ENCODE measurements at regions not wholly inside any gene's neighbourhood (a gene's known extent, or its start where the extent isn't known, plus 50 kb on each side); places are given as distances from the start of the nearest gene placed in this dataset.

- no peak for TF ChIP-seq CTCF (IDR thresholded peaks at IDR 0.05 in 8 of 11, conservative IDR thresholded peaks at IDR 0.05 in 3 of 11)
- TF ChIP-seq POLR2A (IDR thresholded peaks at IDR 0.05), result no peak
Measured at GRCh38 chr12:91722072-91722471, 423.6 kb downstream of the BTG1 start.
